ENCODE measurements at regions not wholly inside any gene's neighbourhood (a gene's known extent, or its start where the extent isn't known, plus 50 kb on each side); places are given as distances from the start of the nearest gene placed in this dataset.

- TF ChIP-seq CTCF (IDR thresholded peaks at IDR 0.05): no peak
- TF ChIP-seq ZFX (IDR thresholded peaks at IDR 0.05; ENCODE audit: borderline replicate concordance): no peak
These were observed 121.9 kb upstream of the LGALSL start for GRCh38 chr2:64331849-64332699.

Data from 22Rv1 (cell line).